Ascending aorta (tissue), 2 donors: ENCODE measurements at regions not wholly inside any gene's neighbourhood (a gene's known extent, or its start where the extent isn't known, plus 50 kb on each side); places are given as distances from the start of the nearest gene placed in this dataset.

Experiments used
- DNase-seq, 2 donors: peaks; one replicate each; pipeline ENCODE4 v3.0.0-alpha.2; 2019; ENCODE audit warnings: low spot score in 2 of 2
- H3K27ac ChIP-seq, 2 donors: fragments of 200-600 bp; sonication (generic); one replicate each; pipeline ENCODE4 v1.5.1; 2016 to 2017; ENCODE audit warnings: mild to moderate bottlenecking in 1 of 2
- H3K27me3 ChIP-seq: fragments of 200-600 bp; sonication (generic); one replicate; pipeline ENCODE4 v1.5.1; 2017
- H3K36me3 ChIP-seq, 2 donors: fragments of 200-600 bp; sonication (generic); one replicate each; pipeline ENCODE4 v1.5.1; 2016
- H3K4me1 ChIP-seq, 2 donors: fragments of 200-600 bp; sonication (generic); one replicate each; pipeline ENCODE4 v1.5.1; 2016 to 2017; ENCODE audit warnings: mild to moderate bottlenecking in 1 of 2
- H3K4me3 ChIP-seq, 2 donors: fragments of 200-600 bp; sonication (generic); one replicate each; pipeline ENCODE4 v1.5.1; 2016 to 2017; ENCODE audit warnings: mild to moderate bottlenecking in 1 of 2
- H3K9me3 ChIP-seq, 2 donors: fragments of 200-600 bp; sonication (generic); one replicate each; pipeline ENCODE4 v1.5.1; 2016
- intact Hi-C: fragments of 100-400 bp; cut with DNase I; formaldehyde crosslinking; loops from one replicate; pipeline ENCODE4 v1.15.1; 2023
- TF ChIP-seq, protein P1 (sequence below), 3 experiments: fragments of 200-600 bp in 2 of 3; fragments of 450-650 bp in 1 of 3; sonication (generic) in 2 of 3; IDR thresholded peaks; one replicate each; pipeline ENCODE4 v1.5.1; 2016 to 2019; ENCODE audit warnings: antibody characterized with exemption in 3 of 3, mild to moderate bottlenecking in 1 of 3, moderate library complexity in 1 of 3

DNA sequence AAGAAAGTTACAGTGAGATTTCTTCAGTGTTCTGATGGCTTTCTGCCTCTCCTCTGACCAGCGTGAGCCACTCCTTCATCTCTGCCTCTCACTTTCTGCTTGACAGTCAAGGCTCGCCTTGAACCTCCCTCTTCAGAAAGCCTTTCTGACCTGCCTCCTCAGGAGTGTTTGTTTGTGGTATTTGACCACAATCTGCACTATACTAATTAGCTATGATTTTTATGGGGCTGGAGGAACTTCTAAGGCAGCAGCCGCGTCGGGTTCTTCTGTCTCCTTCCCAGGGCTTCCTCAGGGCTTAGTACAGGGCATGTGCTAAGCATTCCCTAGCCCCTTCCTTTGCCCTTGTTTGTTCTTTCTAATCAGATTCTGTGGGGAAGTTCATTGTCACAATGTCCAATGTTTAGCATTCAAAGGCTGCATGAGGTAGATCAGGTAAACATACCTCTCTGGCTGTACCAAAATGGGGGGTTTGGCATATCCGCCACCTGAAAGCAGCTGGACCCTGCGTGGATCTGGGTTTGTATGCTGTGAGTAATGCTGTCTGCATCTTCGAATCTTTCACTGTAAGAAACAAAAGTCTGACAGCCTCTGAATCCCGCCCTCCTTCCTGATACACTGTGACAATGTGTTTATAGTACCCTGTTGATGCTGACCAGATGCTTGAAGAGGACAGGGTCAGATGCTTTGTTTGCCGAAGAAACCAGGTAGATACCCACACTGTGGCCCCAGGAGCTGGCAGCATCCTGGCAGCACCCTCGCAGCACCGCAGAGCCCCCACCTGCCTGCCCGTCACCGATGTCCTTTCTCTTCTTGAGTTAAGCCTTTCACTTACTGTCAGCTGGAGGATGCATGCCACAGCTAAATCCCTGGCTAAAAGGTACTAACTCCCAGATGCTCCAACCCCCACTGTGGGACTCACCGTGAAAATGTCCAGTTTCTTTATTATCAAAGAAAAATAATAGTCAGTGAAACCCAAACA, 260.8 kb upstream of the HDAC4 start:
- TF ChIP-seq, protein P1, sequence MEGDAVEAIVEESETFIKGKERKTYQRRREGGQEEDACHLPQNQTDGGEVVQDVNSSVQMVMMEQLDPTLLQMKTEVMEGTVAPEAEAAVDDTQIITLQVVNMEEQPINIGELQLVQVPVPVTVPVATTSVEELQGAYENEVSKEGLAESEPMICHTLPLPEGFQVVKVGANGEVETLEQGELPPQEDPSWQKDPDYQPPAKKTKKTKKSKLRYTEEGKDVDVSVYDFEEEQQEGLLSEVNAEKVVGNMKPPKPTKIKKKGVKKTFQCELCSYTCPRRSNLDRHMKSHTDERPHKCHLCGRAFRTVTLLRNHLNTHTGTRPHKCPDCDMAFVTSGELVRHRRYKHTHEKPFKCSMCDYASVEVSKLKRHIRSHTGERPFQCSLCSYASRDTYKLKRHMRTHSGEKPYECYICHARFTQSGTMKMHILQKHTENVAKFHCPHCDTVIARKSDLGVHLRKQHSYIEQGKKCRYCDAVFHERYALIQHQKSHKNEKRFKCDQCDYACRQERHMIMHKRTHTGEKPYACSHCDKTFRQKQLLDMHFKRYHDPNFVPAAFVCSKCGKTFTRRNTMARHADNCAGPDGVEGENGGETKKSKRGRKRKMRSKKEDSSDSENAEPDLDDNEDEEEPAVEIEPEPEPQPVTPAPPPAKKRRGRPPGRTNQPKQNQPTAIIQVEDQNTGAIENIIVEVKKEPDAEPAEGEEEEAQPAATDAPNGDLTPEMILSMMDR (IDR thresholded peaks at IDR 0.05) = no peak
- Histone ChIP-seq H3K36me3 (no peaks in the 10 kb centered on the region), H3K9me3 (no peaks in the 10 kb centered on the region), H3K27me3 (no peaks in the 10 kb centered on the region), H3K4me1 (no peaks in the 10 kb centered on the region), H3K27ac (no peak overlapping the region), H3K4me3 (no peak overlapping the region)
- DNase-seq = no peak
- intact Hi-C loops = no loop called here

DNA sequence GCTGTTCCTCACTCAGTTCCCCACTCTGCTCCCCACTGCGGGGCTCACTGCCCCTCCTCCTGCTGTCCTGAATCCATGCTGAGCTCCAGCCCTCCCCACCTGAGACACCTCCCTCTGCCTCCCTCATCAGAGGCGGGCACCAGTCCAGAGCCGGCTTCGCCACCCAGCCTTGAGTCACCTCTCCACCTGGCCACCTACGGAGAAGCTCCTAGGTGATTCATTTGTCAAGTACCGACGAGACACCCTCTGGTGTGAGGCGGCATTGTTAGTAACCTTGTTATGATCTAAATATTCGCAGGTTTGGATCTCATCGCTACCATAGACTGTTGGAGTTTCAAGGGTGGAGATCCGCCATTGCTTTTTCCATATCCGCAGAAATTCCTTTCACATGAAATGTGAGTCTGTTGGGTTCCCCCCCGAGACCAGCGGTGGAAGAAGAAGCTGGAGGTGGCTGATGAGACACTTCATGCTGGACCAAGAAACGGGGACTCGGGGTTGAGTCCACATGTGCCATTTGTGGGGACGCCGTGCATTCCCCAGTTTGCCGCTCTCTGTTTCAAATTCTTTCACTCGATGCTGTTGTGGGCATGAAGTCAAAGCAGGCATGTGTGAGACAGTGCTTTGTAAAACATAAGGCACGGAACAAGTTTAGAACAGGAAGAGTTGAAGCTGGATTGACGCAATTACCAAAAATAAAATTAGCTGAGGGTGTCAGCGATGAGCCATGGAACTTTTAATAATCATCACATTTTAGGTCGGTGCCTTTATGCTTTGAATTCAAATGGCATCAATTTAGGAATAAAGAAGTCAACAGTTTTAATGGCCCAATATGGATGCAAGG, 259.8 kb upstream of the HDAC4 start:
- TF ChIP-seq, protein P1 (IDR thresholded peaks at IDR 0.05) = no peak
- no peak overlapping the region for H3K27ac ChIP-seq
- H3K9me3 ChIP-seq = no peaks in the 10 kb centered on the region
- intact Hi-C loops = no loop called here
- H3K4me3 ChIP-seq = no peak overlapping the region
- no peaks in the 10 kb centered on the region for H3K36me3 ChIP-seq
- H3K27me3 ChIP-seq = no peaks in the 10 kb centered on the region
- no peaks in the 10 kb centered on the region for H3K4me1 ChIP-seq
- DNase-seq = no peak

DNA sequence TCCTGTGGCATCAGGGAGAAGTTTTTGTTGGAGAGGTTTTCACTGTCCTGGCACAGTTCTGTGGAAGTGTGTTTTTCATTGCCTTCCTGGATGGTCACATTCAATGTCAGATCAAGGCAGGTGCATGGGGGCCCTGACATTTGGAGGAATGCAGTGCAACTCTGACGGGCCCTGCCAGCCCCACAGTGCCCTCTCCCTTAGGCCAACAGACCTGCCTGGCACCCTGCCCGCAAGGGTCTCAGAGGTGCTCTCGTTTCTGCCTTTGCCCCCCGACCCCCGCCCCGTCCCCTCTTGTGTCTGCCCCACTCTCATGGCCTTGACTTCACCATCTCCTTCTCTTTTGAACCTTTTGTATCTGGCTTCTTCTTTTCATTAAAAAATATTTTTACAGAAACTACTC, 257.2 kb upstream of the HDAC4 start:
- Histone ChIP-seq H3K9me3 (no peaks in the 10 kb centered on the region), H3K27me3 (no peaks in the 10 kb centered on the region), H3K4me3 (no peak overlapping the region), H3K4me1 (no peaks in the 10 kb centered on the region), H3K27ac (no peak overlapping the region), H3K36me3 (no peaks in the 10 kb centered on the region)
- DNase-seq = no peak
- intact Hi-C loops = no loop called here
- TF ChIP-seq, protein P1 (IDR thresholded peaks at IDR 0.05) = no peak

DNA sequence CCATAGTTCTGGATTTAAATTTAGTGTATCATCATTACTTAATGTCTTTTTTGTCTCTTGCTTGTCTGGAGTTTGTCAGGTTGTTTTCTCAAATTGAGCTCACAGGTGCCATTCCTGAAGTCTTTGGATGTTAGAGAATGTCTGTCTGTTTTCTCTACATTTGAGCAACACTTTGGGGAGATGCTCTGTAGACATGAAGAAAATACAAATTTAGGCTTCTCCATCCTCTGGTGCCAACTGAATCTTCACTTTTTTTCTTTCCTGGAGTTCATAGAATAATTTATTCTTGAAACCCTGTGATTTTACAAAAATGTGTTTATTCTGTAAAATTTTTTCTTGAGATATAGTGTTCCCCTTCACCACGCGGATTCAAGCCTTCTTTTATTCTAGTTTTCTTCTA, 256.4 kb upstream of the HDAC4 start:
- intact Hi-C loops = no loop called here
- DNase-seq = no peak

DNA sequence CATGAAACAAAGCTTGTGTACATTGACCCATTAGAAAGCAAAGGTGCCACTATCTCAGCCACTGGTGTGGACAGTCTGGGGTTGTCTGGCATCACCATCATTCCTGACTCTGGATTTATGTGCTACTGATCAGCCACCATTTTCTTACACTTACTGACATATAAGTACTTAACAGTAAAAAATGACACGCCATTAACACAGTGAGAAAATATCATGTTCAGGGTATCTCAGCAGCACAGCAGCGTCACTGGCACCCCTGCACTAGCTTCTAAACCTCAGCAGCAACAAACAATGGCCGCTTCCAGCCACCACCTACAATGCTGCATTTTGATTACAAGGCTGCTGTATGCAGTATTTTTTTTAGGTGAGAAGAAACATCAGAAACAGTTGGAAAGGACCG, 253.4 kb upstream of the HDAC4 start:
- Histone ChIP-seq H3K4me1 (no peaks in the 10 kb centered on the region), H3K27ac (no peak overlapping the region), H3K9me3 (no peaks in the 10 kb centered on the region), H3K36me3 (no peaks in the 10 kb centered on the region), H3K4me3 (no peak overlapping the region), H3K27me3 (no peaks in the 10 kb centered on the region)
- TF ChIP-seq, protein P1 (IDR thresholded peaks at IDR 0.05) = no peak
- intact Hi-C loops = no loop called here
- no peak for DNase-seq

More for the DNA sequence above, 256.4 kb upstream of the HDAC4 start:
- Histone ChIP-seq H3K4me1 (no peaks in the 10 kb centered on the region), H3K4me3 (no peak overlapping the region), H3K27ac (no peak overlapping the region), H3K27me3 (no peaks in the 10 kb centered on the region), H3K36me3 (no peaks in the 10 kb centered on the region), H3K9me3 (no peaks in the 10 kb centered on the region)
- TF ChIP-seq, protein P1 (IDR thresholded peaks at IDR 0.05) = no peak
